ENCODE measurements at regions not wholly inside any gene's neighbourhood (a gene's known extent, or its start where the extent isn't known, plus 50 kb on each side); places are given as distances from the start of the nearest gene placed in this dataset.

- no peaks in the 10 kb centered on the region for H3K36me3 Mint-ChIP-seq
- peaks cover 5% of the 10 kb centered on the region for H3K4me1 Mint-ChIP-seq
- ChIA-PET POLR2A (no interaction called here), CTCF (no interaction called here)
- DNase-seq (ENCODE audit: low spot score) (no peak), ATAC-seq (no peak)
- no peak for TF ChIP-seq TP53 (CRISPR knock-in tag; IDR thresholded peaks at IDR 0.05)
- no peak for TF ChIP-seq EMX1 (CRISPR knock-in tag; IDR thresholded peaks at IDR 0.05)
- TF ChIP-seq GRHL2 (CRISPR knock-in tag; IDR thresholded peaks at IDR 0.05; ENCODE audit: insufficient replicate concordance, severe bottlenecking) = no peak
- TF ChIP-seq ATF6 (CRISPR knock-in tag; IDR thresholded peaks at IDR 0.05) = no peak
- TF ChIP-seq CBFB (CRISPR knock-in tag; IDR thresholded peaks at IDR 0.05; ENCODE audit: low read depth) = no peak
- TF ChIP-seq USF2 (CRISPR knock-in tag; IDR thresholded peaks at IDR 0.05) = no peak
- no peak for TF ChIP-seq E2F1 (CRISPR knock-in tag; IDR thresholded peaks at IDR 0.05)
- TF ChIP-seq SMAD4 (CRISPR knock-in tag; IDR thresholded peaks at IDR 0.05) = no peak
- no peak for TF ChIP-seq TCF7 (CRISPR knock-in tag; IDR thresholded peaks at IDR 0.05; ENCODE audit: low read depth)
- no peak for TF ChIP-seq NR2C2 (CRISPR knock-in tag; IDR thresholded peaks at IDR 0.05)
- no peak for TF ChIP-seq ATF3 (CRISPR knock-in tag; conservative IDR thresholded peaks at IDR 0.05)
- no peak for TF ChIP-seq ETV6 (CRISPR knock-in tag; IDR thresholded peaks at IDR 0.05)
- no peak for TF ChIP-seq ZSCAN18 (CRISPR knock-in tag; IDR thresholded peaks at IDR 0.05)
- TF ChIP-seq ZMAT4 (CRISPR knock-in tag; IDR thresholded peaks at IDR 0.05) = no peak
- no peak overlapping the region for H3K27ac Mint-ChIP-seq
- no peaks in the 10 kb centered on the region for H3K27me3 Mint-ChIP-seq (ENCODE audit: low read depth)
- peaks cover 18% of the 10 kb centered on the region; the same call in 1 of the 2 replicates for H3K9me3 Mint-ChIP-seq
- no peak overlapping the region for H3K4me3 Mint-ChIP-seq
Observed at GRCh38 chr12:85440271-85440670, 160.3 kb downstream of the ALX1 start.

- Mint-ChIP-seq H3K4me1 (0 out of 2 replicates have a peak, but pooled peaks cover 6% of the 10 kb centered on the region), H3K27ac (no peak overlapping the region), H3K9me3 (peaks cover 18% of the 10 kb centered on the region; the same call in 1 of the 2 replicates), H3K4me3 (no peak overlapping the region), H3K27me3 (ENCODE audit: low read depth) (no peaks in the 10 kb centered on the region), H3K36me3 (no peaks in the 10 kb centered on the region)
- TF ChIP-seq NR1H2 (CRISPR knock-in tag; IDR thresholded peaks at IDR 0.05) (no peak), FOXJ3 (CRISPR knock-in tag; IDR thresholded peaks at IDR 0.05; ENCODE audit: borderline replicate concordance) (no peak), EMX1 (CRISPR knock-in tag; IDR thresholded peaks at IDR 0.05) (no peak), NFATC4 (CRISPR knock-in tag; IDR thresholded peaks at IDR 0.05) (no peak), ARID4B (CRISPR knock-in tag; IDR thresholded peaks at IDR 0.05; ENCODE audit: borderline replicate concordance) (no peak), SOX15 (CRISPR knock-in tag; IDR thresholded peaks at IDR 0.05) (no peak)
- DNase-seq (ENCODE audit: low spot score) (no peak), ATAC-seq (no peak)
- ChIA-PET POLR2A (no interaction called here), CTCF (interaction anchor here (1.4 kb wide), 1 partner anchor 285 kb away, joined by 5 read pairs; no protein-coding TSS in a partner anchor)
Observed at GRCh38 chr12:85441025-85441424, 161.0 kb downstream of the ALX1 start.

Data from WTC11 (cell line).